ENCODE measurements at regions not wholly inside any gene's neighbourhood (a gene's known extent, or its start where the extent isn't known, plus 50 kb on each side); places are given as distances from the start of the nearest gene placed in this dataset.

DNA sequence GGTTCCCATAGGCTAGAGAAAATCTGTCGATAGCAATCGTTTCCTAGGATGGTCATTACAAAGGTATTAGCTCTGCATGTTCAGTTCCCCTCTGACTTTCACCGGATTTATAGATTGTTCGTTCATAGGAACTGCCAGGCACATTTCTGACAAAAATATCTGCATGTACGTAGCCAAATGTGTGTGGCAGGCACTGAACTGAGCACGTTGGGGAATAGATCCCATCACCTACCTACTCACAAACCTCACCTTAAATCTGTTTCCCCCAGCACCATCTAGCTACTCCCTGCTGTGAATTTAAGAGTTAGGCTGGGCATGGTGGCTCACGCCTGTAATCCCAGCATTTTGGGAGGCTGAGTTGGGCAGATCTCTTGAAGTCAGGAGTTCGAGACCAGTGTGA is 64.5 kb upstream of the TANC2 start:
- in situ Hi-C loops (cut with HindIII; ENCODE audit: extremely low pct_ligation_motif_present, low pct_unique_long_range_greater_than_20kb) (no loop called here), intact Hi-C loops (cut with micrococcal nuclease; ENCODE audit: unreplicated experiment) (no loop called here)
- ChIA-PET POLR2A (no interaction called here), CTCF (ENCODE audit: low intra/inter-chr PET ratio, low total read pairs) (no interaction called here)
- Histone ChIP-seq H3K4me3 (replicated peaks in 1 of 3; ENCODE audit: insufficient read depth in 1 of 3, low read depth in 2 of 3, low read length in 3 of 3) (no peak overlapping the region), H3K9ac (ENCODE audit: insufficient read depth, low read depth, low read length) (no peak overlapping the region), H3K36me3 (replicated peaks in 1 of 2; ENCODE audit: control insufficient read depth in 1 of 2, insufficient read depth in 2 of 2, low read length in 2 of 2) (no peaks in the 10 kb centered on the region), H2AFZ (ENCODE audit: low read length) (no peak overlapping the region), H3K4me1 (ENCODE audit: insufficient read depth, low read length) (no peaks in the 10 kb centered on the region), H4K20me1 (ENCODE audit: insufficient read depth, low read length) (no peaks in the 10 kb centered on the region), H3K27me3 (ENCODE audit: control insufficient read depth in 1 of 2, insufficient read depth in 2 of 2, low read length in 2 of 2) (peaks cover 2 to 51% of the 10 kb centered on the region in 2 experiments; a peak in 4 of 5 replicates), H3K27ac (ENCODE audit: extremely low read length, insufficient read depth, low read length) (no peak overlapping the region), H3K4me2 (ENCODE audit: low read depth, low read length) (no peak overlapping the region), H3K9me3 (ENCODE audit: low read length) (no peaks in the 10 kb centered on the region), H3K79me2 (ENCODE audit: insufficient read depth, low read length) (no peaks in the 10 kb centered on the region)
- BruUV-seq (replicated peaks): no TSS peak
- ATAC-seq (no peak), FAIRE-seq (no peak), DNase-seq (ENCODE audit: low spot score) (no peak)
- 34% methylated on average over 8 of the region's 8 CpGs for WGBS (ENCODE audit: low lambda C conversion rate)
- TF ChIP-seq ATF7-NPFF (CRISPR knock-in tag; IDR thresholded peaks at IDR 0.05; ENCODE audit: low read depth) (no peak), SPEN (CRISPR knock-in tag; IDR thresholded peaks at IDR 0.05; ENCODE audit: low read depth) (no peak), ZNF18 (CRISPR knock-in tag; IDR thresholded peaks at IDR 0.05; ENCODE audit: insufficient replicate concordance) (no peak), ZNF781 (CRISPR knock-in tag; IDR thresholded peaks at IDR 0.05; ENCODE audit: borderline replicate concordance, not compliant biosample characterization) (no peak), ZBTB33 (CRISPR knock-in tag; IDR thresholded peaks at IDR 0.05) (no peak)
- TF ChIP-seq, protein P1, sequence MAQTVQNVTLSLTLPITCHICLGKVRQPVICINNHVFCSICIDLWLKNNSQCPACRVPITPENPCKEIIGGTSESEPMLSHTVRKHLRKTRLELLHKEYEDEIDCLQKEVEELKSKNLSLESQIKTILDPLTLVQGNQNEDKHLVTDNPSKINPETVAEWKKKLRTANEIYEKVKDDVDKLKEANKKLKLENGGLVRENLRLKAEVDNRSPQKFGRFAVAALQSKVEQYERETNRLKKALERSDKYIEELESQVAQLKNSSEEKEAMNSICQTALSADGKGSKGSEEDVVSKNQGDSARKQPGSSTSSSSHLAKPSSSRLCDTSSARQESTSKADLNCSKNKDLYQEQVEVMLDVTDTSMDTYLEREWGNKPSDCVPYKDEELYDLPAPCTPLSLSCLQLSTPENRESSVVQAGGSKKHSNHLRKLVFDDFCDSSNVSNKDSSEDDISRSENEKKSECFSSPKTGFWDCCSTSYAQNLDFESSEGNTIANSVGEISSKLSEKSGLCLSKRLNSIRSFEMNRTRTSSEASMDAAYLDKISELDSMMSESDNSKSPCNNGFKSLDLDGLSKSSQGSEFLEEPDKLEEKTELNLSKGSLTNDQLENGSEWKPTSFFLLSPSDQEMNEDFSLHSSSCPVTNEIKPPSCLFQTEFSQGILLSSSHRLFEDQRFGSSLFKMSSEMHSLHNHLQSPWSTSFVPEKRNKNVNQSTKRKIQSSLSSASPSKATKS (CRISPR knock-in tag; IDR thresholded peaks at IDR 0.05): no peak
